ENCODE measurements at regions not wholly inside any gene's neighbourhood (a gene's known extent, or its start where the extent isn't known, plus 50 kb on each side); places are given as distances from the start of the nearest gene placed in this dataset.

GRCh38 chr4:188649635-188650034 lies 510.4 kb downstream of the TRIML1 start:
- Mint-ChIP-seq H3K4me1 (ENCODE audit: low read depth) (peaks cover 36% of the 10 kb centered on the region), H3K27ac (peak overlapping the region; percentile 14), H3K36me3 (ENCODE audit: insufficient read depth) (no peaks in the 10 kb centered on the region), H3K9me3 (ENCODE audit: low read depth) (peaks cover 13% of the 10 kb centered on the region), H3K27me3 (no peaks in the 10 kb centered on the region), H3K4me3 (ENCODE audit: low read depth) (no peak overlapping the region)
- no peak for TF ChIP-seq CTCF (IDR thresholded peaks at IDR 0.05; ENCODE audit: unreplicated experiment)
- no peak for DNase-seq (ENCODE audit: low spot score, unreplicated experiment)

- no peak overlapping the region for H3K27ac Mint-ChIP-seq
- H3K4me1 Mint-ChIP-seq (ENCODE audit: low read depth), result peaks cover 36% of the 10 kb centered on the region
- H3K4me3 Mint-ChIP-seq (ENCODE audit: low read depth), result no peak overlapping the region
- no peaks in the 10 kb centered on the region for H3K27me3 Mint-ChIP-seq
- no peak for DNase-seq (ENCODE audit: low spot score, unreplicated experiment)
- TF ChIP-seq CTCF (IDR thresholded peaks at IDR 0.05; ENCODE audit: unreplicated experiment), result no peak
- H3K9me3 Mint-ChIP-seq (ENCODE audit: low read depth), result peaks cover 13% of the 10 kb centered on the region
- H3K36me3 Mint-ChIP-seq (ENCODE audit: insufficient read depth), result no peaks in the 10 kb centered on the region
Measured at GRCh38 chr4:188650516-188650915, 511.3 kb downstream of the TRIML1 start.

- no peak for DNase-seq (ENCODE audit: low spot score, unreplicated experiment)
Measured at GRCh38 chr4:188657365-188657764, 518.1 kb downstream of the TRIML1 start.

GRCh38 chr4:188658958-188659522 lies 519.8 kb downstream of the TRIML1 start:
- Mint-ChIP-seq H3K4me3 (ENCODE audit: low read depth) (no peak overlapping the region), H3K9me3 (ENCODE audit: low read depth) (no peaks in the 10 kb centered on the region), H3K4me1 (ENCODE audit: low read depth) (peaks cover 14% of the 10 kb centered on the region), H3K36me3 (ENCODE audit: insufficient read depth) (no peaks in the 10 kb centered on the region), H3K27ac (no peak overlapping the region), H3K27me3 (no peaks in the 10 kb centered on the region)
- no peak for DNase-seq (ENCODE audit: low spot score, unreplicated experiment)
- no peak for TF ChIP-seq CTCF (IDR thresholded peaks at IDR 0.05; ENCODE audit: unreplicated experiment)

More at GRCh38 chr4:188657365-188657764, 518.1 kb downstream of the TRIML1 start:
- Mint-ChIP-seq H3K36me3 (ENCODE audit: insufficient read depth) (no peaks in the 10 kb centered on the region), H3K27ac (no peak overlapping the region), H3K4me1 (ENCODE audit: low read depth) (peaks cover 14% of the 10 kb centered on the region), H3K9me3 (ENCODE audit: low read depth) (no peaks in the 10 kb centered on the region), H3K4me3 (ENCODE audit: low read depth) (no peak overlapping the region), H3K27me3 (no peaks in the 10 kb centered on the region)
- no peak for TF ChIP-seq CTCF (IDR thresholded peaks at IDR 0.05; ENCODE audit: unreplicated experiment)

GRCh38 chr4:188660796-188661195 lies 521.6 kb downstream of the TRIML1 start:
- H3K4me3 Mint-ChIP-seq (ENCODE audit: low read depth), result no peak overlapping the region

More at GRCh38 chr4:188660796-188661195, 521.6 kb downstream of the TRIML1 start:
- Mint-ChIP-seq H3K27me3 (no peaks in the 10 kb centered on the region), H3K27ac (no peak overlapping the region), H3K9me3 (ENCODE audit: low read depth) (no peaks in the 10 kb centered on the region), H3K36me3 (ENCODE audit: insufficient read depth) (no peaks in the 10 kb centered on the region), H3K4me1 (ENCODE audit: low read depth) (peaks cover 31% of the 10 kb centered on the region)
- no peak for DNase-seq (ENCODE audit: low spot score, unreplicated experiment)
- no peak for TF ChIP-seq CTCF (IDR thresholded peaks at IDR 0.05; ENCODE audit: unreplicated experiment)
